ENCODE measurements at regions not wholly inside any gene's neighbourhood (a gene's known extent, or its start where the extent isn't known, plus 50 kb on each side); places are given as distances from the start of the nearest gene placed in this dataset.

DNA sequence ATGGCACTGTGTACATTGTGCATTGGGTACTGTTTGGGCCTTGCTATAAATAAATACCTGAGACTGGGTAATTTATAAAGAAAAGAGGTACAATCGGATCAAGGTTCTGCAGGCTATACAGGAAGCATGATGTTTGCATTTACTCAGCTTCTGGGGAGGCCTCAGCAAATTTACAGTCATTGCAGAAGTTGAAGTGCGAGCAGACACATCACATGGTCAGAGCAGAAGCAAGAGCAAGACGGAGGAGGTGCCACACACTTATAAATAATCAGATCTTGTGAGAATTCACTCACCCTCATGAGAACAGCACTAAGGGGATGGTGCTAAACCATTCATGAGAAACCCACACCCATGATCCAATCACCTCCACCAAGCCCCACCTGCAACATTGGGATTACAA, 505.0 kb downstream of the ARAP2 start:
- Histone ChIP-seq H3K36me3 (no peaks in the 10 kb centered on the region), H3K9me3 (peaks cover 0 to 11% of the 10 kb centered on the region in 2 donors), H3K27ac (no peak overlapping the region), H3K4me3 (no peak overlapping the region), H3K4me1 (no peaks in the 10 kb centered on the region), H3K27me3 (no peaks in the 10 kb centered on the region)
- DNase-seq (ENCODE audit: low spot score in 2 of 2) = no peak
- TF ChIP-seq POLR2A (IDR thresholded peaks at IDR 0.05) = no peak
- TF ChIP-seq, protein P1, sequence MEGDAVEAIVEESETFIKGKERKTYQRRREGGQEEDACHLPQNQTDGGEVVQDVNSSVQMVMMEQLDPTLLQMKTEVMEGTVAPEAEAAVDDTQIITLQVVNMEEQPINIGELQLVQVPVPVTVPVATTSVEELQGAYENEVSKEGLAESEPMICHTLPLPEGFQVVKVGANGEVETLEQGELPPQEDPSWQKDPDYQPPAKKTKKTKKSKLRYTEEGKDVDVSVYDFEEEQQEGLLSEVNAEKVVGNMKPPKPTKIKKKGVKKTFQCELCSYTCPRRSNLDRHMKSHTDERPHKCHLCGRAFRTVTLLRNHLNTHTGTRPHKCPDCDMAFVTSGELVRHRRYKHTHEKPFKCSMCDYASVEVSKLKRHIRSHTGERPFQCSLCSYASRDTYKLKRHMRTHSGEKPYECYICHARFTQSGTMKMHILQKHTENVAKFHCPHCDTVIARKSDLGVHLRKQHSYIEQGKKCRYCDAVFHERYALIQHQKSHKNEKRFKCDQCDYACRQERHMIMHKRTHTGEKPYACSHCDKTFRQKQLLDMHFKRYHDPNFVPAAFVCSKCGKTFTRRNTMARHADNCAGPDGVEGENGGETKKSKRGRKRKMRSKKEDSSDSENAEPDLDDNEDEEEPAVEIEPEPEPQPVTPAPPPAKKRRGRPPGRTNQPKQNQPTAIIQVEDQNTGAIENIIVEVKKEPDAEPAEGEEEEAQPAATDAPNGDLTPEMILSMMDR (IDR thresholded peaks at IDR 0.05) = no peak
- no peak for TF ChIP-seq POLR2AphosphoS5 (IDR thresholded peaks at IDR 0.05)
- intact Hi-C loops (cut with DNase I; ENCODE audit: low total_unique reads) = no loop called here

DNA sequence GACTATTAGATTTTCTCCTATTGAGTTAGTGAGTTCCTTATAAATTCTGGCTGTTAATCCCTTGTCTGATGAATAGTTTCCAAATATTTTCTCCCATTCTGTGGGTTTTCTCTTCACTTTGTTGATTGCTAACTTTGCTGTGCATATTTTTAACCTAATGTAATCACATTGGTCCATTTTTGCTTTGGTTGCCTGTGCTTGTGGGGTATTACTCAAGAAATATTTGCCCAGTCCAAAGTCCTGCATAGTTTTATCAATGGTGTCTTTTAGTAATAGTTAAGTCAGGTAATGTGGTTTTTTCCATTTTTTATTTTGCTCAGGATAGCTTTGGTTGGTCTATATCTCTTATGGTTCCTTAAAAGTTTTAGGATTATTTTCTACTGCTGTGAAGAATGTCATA, 490.3 kb downstream of the ARAP2 start:
- DNase-seq (ENCODE audit: low spot score in 2 of 2) = no peak
- TF ChIP-seq POLR2A (IDR thresholded peaks at IDR 0.05) (no peak), POLR2AphosphoS5 (IDR thresholded peaks at IDR 0.05) (no peak)
- TF ChIP-seq, protein P1 (IDR thresholded peaks at IDR 0.05) = no peak
- H3K4me1 ChIP-seq = no peaks in the 10 kb centered on the region
- H3K36me3 ChIP-seq = no peaks in the 10 kb centered on the region
- H3K4me3 ChIP-seq = no peak overlapping the region
- intact Hi-C loops (cut with DNase I; ENCODE audit: low total_unique reads) = no loop called here
- no peaks in the 10 kb centered on the region for H3K27me3 ChIP-seq
- H3K9me3 ChIP-seq = no peaks in the 10 kb centered on the region
- no peak overlapping the region for H3K27ac ChIP-seq

DNA sequence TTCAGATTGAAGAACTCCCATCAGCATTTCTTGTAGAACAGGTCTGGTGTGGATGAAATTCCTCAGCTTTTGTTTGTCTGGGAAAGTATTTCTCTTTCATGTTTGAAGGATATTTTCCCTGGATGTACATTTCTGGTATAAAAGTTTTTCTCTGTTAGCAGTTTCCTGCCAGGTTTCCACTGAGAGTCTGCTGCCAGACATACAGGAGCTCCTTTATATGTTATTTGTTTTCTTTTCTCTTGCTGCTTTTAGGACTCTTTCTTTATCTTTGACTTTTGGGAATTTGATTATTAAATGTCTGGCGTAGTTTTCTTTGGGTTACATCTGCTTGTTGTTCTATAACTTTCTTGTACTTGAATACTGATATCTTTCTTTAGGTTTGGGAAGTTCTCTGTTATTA, 486.5 kb downstream of the ARAP2 start:
- no peaks in the 10 kb centered on the region for H3K4me1 ChIP-seq
- TF ChIP-seq POLR2A (IDR thresholded peaks at IDR 0.05) = no peak
- TF ChIP-seq, protein P1 (IDR thresholded peaks at IDR 0.05) = no peak
- no peak for TF ChIP-seq POLR2AphosphoS5 (IDR thresholded peaks at IDR 0.05)
- no peaks in the 10 kb centered on the region for H3K36me3 ChIP-seq
- intact Hi-C loops (cut with DNase I; ENCODE audit: low total_unique reads) = no loop called here
- H3K27ac ChIP-seq = no peak overlapping the region
- H3K4me3 ChIP-seq = no peak overlapping the region
- no peaks in the 10 kb centered on the region for H3K9me3 ChIP-seq
- DNase-seq (ENCODE audit: low spot score in 2 of 2) = no peak
- H3K27me3 ChIP-seq = no peaks in the 10 kb centered on the region

DNA sequence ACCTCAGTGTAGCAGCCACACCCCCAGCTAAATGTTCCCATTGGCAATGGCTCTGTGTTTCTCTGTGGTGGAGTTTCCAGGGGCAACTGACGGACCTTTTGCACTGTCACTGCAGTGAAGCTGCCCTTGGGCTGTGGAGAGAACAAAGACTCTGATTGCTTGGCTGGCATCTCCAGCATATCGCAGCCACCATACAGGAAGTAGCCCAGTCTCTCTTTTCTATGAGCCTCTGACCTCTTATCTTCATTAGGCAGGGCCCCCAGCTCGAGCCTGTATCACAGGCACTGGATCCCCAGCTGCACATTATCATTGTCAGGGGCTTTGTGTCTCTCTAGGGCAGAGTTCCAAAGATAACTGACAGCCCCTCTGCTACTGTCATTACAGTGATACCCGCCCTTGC, 483.5 kb downstream of the ARAP2 start:
- Histone ChIP-seq H3K36me3 (no peaks in the 10 kb centered on the region), H3K4me3 (no peak overlapping the region), H3K27me3 (no peaks in the 10 kb centered on the region), H3K27ac (no peak overlapping the region), H3K4me1 (no peaks in the 10 kb centered on the region), H3K9me3 (no peaks in the 10 kb centered on the region)
- intact Hi-C loops (cut with DNase I; ENCODE audit: low total_unique reads) = no loop called here
- DNase-seq (ENCODE audit: low spot score in 2 of 2) = no peak
- TF ChIP-seq POLR2AphosphoS5 (IDR thresholded peaks at IDR 0.05) = no peak
- TF ChIP-seq, protein P1 (IDR thresholded peaks at IDR 0.05) = no peak
- no peak for TF ChIP-seq POLR2A (IDR thresholded peaks at IDR 0.05)

DNA sequence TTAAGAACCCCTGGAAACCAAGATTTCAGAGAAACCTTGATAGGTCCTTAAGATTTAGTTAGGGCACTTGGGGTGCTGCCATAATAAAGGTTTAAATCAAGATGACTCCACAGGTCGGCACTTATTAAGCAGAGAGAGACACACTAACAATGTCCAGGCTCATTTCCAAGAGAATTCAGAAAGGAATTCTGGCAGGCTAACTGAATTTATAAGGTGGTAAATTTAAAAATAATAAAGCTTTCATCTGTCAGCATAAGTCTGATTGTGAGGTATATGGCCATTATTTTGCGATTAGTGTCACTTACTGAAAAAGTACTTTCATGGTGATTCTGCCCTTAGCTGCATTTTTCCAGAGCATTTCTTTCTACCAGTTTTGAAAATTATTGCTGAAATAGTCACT, 472.7 kb downstream of the ARAP2 start:
- DNase-seq (ENCODE audit: low spot score in 2 of 2) = no peak
- TF ChIP-seq, protein P1 (IDR thresholded peaks at IDR 0.05) = no peak
- TF ChIP-seq POLR2AphosphoS5 (IDR thresholded peaks at IDR 0.05) (no peak), POLR2A (IDR thresholded peaks at IDR 0.05) (no peak)
- H3K9me3 ChIP-seq = no peaks in the 10 kb centered on the region
- H3K27me3 ChIP-seq = no peaks in the 10 kb centered on the region
- H3K4me1 ChIP-seq = no peaks in the 10 kb centered on the region
- H3K27ac ChIP-seq = no peak overlapping the region
- H3K4me3 ChIP-seq = no peak overlapping the region
- intact Hi-C loops (cut with DNase I; ENCODE audit: low total_unique reads) = no loop called here
- no peaks in the 10 kb centered on the region for H3K36me3 ChIP-seq
